T-helper 17 cell (primary cell): ENCODE measurements at regions not wholly inside any gene's neighbourhood (a gene's known extent, or its start where the extent isn't known, plus 50 kb on each side); places are given as distances from the start of the nearest gene placed in this dataset.

ENCODE experiments used
- ATAC-seq: fragments of 150-1000 bp; cut with Tn5 transposase; 2 replicates; pipeline ENCODE4 v1.10.0; 2021; ENCODE audit warnings: mild to moderate bottlenecking, moderate library complexity
- DNase-seq, 3 donors: peaks; one replicate each; pipeline versions ENCODE4 v3.0.0 to v3.0.0-alpha.2; 2020 to 2021
- H3K9me3 ChIP-seq: one replicate; pipeline ENCODE4 v1.7.0; 2013; ENCODE audit warnings: low read length, mild to moderate bottlenecking; ENCODE audit not compliant: control insufficient read depth, poor library complexity, severe bottlenecking
- H3K27ac Mint-ChIP-seq: one replicate; pipeline ENCODE4 v1.8.0; 2022; ENCODE audit warnings: mild to moderate bottlenecking, moderate library complexity, mixed read lengths
- H3K27me3 Mint-ChIP-seq: one replicate; pipeline ENCODE4 v1.8.0; 2022; ENCODE audit warnings: mixed read lengths
- H3K36me3 Mint-ChIP-seq: one replicate; pipeline ENCODE4 v1.8.0; 2022; ENCODE audit warnings: low read depth, mixed read lengths
- H3K4me1 Mint-ChIP-seq: one replicate; pipeline ENCODE4 v1.8.0; 2022; ENCODE audit warnings: mild to moderate bottlenecking, mixed read lengths
- H3K4me3 Mint-ChIP-seq: one replicate; pipeline ENCODE4 v1.8.0; 2022; ENCODE audit warnings: mild to moderate bottlenecking, moderate library complexity, mixed read lengths

DNA sequence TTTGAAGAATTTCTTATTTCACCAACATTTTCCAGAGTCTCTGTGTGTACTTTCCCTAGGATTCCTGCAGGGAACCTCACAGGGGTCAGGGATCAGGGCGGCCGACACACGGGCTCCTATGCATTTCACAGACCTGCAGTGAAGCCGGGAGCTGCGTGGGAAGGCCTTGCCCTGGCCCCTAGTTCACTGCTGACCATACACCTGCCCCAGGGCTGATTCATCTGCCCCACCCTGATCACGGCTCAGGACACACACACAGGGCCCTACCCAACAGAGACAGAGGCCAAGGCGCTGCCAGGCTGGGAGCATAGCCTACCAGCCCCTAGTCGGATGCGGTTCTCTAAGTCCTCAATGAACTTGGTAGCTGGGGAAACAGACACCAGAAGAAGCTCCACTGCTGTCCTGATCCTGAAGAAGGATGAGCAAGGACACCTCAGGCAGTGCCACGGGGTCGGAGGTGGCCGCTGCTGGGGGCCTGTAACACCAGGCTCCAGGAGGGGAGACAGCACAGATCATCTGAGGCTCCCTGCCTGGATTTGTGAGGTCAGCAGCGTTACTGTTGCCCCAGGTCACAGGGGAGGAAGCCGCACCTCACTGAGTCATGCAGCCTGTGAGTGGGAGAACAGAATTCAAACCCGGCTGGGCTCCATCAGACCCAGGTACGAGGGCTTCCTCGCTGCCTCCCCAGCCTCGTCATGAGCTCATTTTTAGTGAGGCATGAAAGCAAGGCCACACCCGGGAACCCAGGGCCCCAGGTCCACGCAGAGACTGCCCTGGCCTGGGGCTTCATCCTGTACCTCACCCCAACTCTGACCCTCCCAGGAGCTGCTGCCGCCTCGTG, 278.8 kb upstream of the PPP2R2D start:
- no peak overlapping the region for H3K4me3 Mint-ChIP-seq
- ATAC-seq, result no peak
- H3K9me3 ChIP-seq, result no peaks in the 10 kb centered on the region
- H3K27ac Mint-ChIP-seq, result no peak overlapping the region
- H3K4me1 Mint-ChIP-seq, result no peaks in the 10 kb centered on the region
- DNase-seq, result no peak
- H3K27me3 Mint-ChIP-seq, result no peaks in the 10 kb centered on the region
- H3K36me3 Mint-ChIP-seq, result no peaks in the 10 kb centered on the region

GRCh38 chr10:131625041-131625440, 275.8 kb upstream of the PPP2R2D start:
- no peaks in the 10 kb centered on the region for H3K4me1 Mint-ChIP-seq
- no peak overlapping the region for H3K4me3 Mint-ChIP-seq
- H3K27me3 Mint-ChIP-seq, result no peaks in the 10 kb centered on the region
- no peaks in the 10 kb centered on the region for H3K36me3 Mint-ChIP-seq
- peaks cover 2% of the 10 kb centered on the region for H3K9me3 ChIP-seq
- no peak for ATAC-seq
- no peak for DNase-seq
- H3K27ac Mint-ChIP-seq, result no peak overlapping the region

- ATAC-seq (no peak), DNase-seq (no peak)
- H3K27ac Mint-ChIP-seq, result no peak overlapping the region
- H3K4me3 Mint-ChIP-seq, result no peak overlapping the region
- H3K4me1 Mint-ChIP-seq, result no peaks in the 10 kb centered on the region
- H3K9me3 ChIP-seq, result peaks cover 2% of the 10 kb centered on the region
- no peaks in the 10 kb centered on the region for H3K27me3 Mint-ChIP-seq
- no peaks in the 10 kb centered on the region for H3K36me3 Mint-ChIP-seq
Measured at GRCh38 chr10:131626274-131626673, 274.5 kb upstream of the PPP2R2D start.

DNA sequence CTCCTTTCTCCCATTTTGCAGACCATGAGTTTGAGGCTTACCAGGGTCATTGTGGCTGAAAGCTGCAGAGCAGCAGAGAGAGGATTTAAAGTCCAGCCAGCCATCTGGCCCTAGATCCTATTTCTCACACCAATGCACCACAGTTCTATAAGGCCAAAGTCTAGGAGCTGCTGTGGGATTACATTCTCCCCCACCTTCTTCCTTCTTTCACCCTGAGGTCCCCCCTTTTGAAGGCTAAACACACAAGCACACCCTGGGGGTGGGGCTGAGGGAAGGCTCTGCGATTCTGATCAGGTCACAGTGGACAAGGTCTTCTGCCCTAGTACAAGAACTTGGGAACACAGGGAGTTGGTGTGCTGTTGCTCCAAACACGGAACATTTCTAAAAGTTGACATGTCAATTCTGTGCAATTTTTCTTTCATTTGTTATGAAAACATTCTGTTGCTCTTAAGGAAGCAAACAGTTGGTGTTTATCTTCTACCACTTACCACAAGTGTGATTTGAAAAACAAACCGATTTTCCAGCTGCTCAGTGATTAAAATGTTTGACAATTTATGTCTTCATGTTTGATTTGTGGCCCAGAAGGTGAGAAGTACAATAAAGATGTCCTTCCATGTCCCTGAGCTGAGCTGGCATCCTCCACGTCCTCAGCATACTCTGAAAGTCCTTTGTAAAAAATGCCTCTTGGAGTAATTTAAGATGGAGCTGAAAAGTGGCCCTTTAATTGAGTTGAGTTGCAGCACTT, 271.6 kb upstream of the PPP2R2D start:
- Mint-ChIP-seq H3K36me3 (no peaks in the 10 kb centered on the region), H3K4me3 (no peak overlapping the region), H3K27me3 (no peaks in the 10 kb centered on the region), H3K27ac (no peak overlapping the region), H3K4me1 (no peaks in the 10 kb centered on the region)
- ATAC-seq (no peak), DNase-seq (no peak)
- H3K9me3 ChIP-seq, result peaks cover 2% of the 10 kb centered on the region

GRCh38 chr10:131630772-131631258, 270.0 kb upstream of the PPP2R2D start:
- H3K9me3 ChIP-seq, result peaks cover 2% of the 10 kb centered on the region
- Mint-ChIP-seq H3K36me3 (peaks cover 2% of the 10 kb centered on the region), H3K4me1 (no peaks in the 10 kb centered on the region), H3K27ac (no peak overlapping the region), H3K4me3 (no peak overlapping the region), H3K27me3 (no peaks in the 10 kb centered on the region)
- DNase-seq, result no peak
- ATAC-seq, result no peak

- peaks cover 2% of the 10 kb centered on the region for H3K36me3 Mint-ChIP-seq
- H3K27me3 Mint-ChIP-seq, result peaks cover 6% of the 10 kb centered on the region
- H3K27ac Mint-ChIP-seq, result no peak overlapping the region
- H3K4me1 Mint-ChIP-seq, result no peaks in the 10 kb centered on the region
- DNase-seq, result no peak
- H3K4me3 Mint-ChIP-seq, result no peak overlapping the region
- no peak for ATAC-seq
- peaks cover 2% of the 10 kb centered on the region for H3K9me3 ChIP-seq
Measured at GRCh38 chr10:131631619-131632018, 269.2 kb upstream of the PPP2R2D start.

DNA sequence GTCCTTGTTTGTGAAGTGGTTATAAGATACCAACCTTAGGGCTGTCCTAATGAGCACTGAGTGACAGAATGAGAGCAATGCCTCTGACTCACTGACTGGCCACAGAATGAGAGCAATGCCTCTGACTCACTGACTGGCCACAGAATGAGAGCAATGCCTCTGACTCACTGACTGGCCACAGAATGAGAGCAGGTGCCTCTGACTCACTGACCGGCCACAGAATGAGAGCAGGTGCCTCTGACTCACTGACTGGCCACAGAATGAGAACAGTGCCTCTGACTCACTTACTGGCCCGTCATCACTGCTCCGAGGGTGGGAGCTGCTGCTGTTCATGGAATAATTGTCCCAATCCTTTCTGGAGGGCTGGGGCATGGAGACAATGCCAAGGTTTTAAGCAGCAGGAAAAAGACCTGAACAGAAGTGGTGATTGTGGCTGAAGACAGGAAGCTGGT, 265.2 kb upstream of the PPP2R2D start:
- Mint-ChIP-seq H3K36me3 (peaks cover 2% of the 10 kb centered on the region), H3K27ac (no peak overlapping the region), H3K4me1 (no peaks in the 10 kb centered on the region), H3K4me3 (no peak overlapping the region), H3K27me3 (peaks cover 8% of the 10 kb centered on the region)
- ATAC-seq (no peak), DNase-seq (no peak)
- H3K9me3 ChIP-seq, result no peaks in the 10 kb centered on the region

DNA sequence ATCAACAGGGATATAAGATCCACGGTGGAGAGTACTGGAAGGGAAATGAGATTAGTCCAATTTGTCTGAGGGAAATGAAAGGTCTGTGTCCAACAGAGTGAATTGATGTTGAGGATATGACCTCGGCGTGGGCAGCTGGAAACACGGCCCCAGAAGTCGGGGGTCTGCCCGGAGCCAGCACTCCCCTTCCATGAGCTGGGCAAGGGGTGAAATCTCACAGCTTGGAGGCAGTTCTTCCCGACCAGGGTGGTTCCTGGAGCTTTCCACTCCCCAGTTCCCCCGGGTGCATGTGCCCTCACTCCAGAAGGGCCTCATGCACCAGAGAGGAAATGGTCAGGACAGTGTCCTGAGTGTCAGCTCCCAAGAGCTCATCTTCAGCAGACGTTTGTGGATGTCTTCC, 264.7 kb upstream of the PPP2R2D start:
- peaks cover 8% of the 10 kb centered on the region for H3K27me3 Mint-ChIP-seq
- DNase-seq, result no peak
- peaks cover 2% of the 10 kb centered on the region for H3K36me3 Mint-ChIP-seq
- no peaks in the 10 kb centered on the region for H3K9me3 ChIP-seq
- H3K27ac Mint-ChIP-seq, result no peak overlapping the region
- H3K4me3 Mint-ChIP-seq, result no peak overlapping the region
- H3K4me1 Mint-ChIP-seq, result no peaks in the 10 kb centered on the region
- no peak for ATAC-seq

GRCh38 chr10:131636841-131637724, 263.7 kb upstream of the PPP2R2D start:
- peaks cover 8% of the 10 kb centered on the region for H3K27me3 Mint-ChIP-seq
- ATAC-seq (no peak), DNase-seq (no peak)

DNA sequence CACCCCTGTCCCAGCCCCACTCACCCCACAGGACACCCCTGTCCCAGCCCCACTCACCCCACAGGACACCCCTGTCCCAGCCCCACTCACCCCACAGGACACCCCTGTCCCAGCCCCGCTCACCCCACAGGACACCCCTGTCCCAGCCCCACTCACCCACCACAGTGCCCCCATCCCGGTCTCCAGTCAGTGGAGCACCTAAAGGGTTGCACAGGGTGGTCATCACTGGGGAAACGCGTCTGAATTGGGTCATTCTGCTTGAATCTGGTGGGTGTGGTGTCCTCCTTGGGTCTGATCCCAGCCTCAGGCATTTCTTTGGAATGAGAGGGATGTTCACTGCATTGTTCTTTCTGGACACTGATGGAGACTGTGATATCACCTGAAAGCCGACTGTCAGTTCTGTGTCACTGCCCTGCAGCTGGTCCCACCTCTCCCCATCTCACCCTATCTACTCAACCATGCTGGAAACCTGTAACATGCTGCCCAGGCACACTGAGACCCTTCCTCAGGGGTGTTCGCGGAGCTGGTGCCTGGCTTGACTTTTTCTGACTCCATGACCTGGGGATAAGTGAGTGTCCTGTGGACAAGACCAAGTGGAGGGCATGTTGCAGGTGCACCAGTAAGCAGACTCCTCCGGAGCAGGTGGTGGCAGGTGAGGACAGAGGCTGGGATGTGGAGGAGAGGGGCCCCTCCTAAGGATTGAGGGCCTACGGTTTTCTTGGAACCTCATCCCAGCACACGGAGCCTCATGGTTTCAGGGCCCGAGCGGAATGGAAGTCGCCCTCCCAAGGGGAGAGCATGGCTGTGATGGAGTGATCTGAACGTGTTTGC, 262.5 kb upstream of the PPP2R2D start:
- H3K4me3 Mint-ChIP-seq, result no peak overlapping the region
- H3K9me3 ChIP-seq, result no peaks in the 10 kb centered on the region
- DNase-seq, result no peak
- peaks cover 8% of the 10 kb centered on the region for H3K27me3 Mint-ChIP-seq
- ATAC-seq, result no peak
- H3K36me3 Mint-ChIP-seq, result peaks cover 2% of the 10 kb centered on the region
- H3K27ac Mint-ChIP-seq, result no peak overlapping the region
- no peaks in the 10 kb centered on the region for H3K4me1 Mint-ChIP-seq

More at GRCh38 chr10:131636841-131637724, 263.7 kb upstream of the PPP2R2D start:
- no peak overlapping the region for H3K4me3 Mint-ChIP-seq
- no peak overlapping the region for H3K27ac Mint-ChIP-seq
- H3K36me3 Mint-ChIP-seq, result peaks cover 2% of the 10 kb centered on the region
- H3K4me1 Mint-ChIP-seq, result no peaks in the 10 kb centered on the region
- no peaks in the 10 kb centered on the region for H3K9me3 ChIP-seq

- no peaks in the 10 kb centered on the region for H3K4me1 Mint-ChIP-seq
- ATAC-seq (no peak), DNase-seq (no peak)
- no peak overlapping the region for H3K4me3 Mint-ChIP-seq
- no peaks in the 10 kb centered on the region for H3K9me3 ChIP-seq
- no peak overlapping the region for H3K27ac Mint-ChIP-seq
- peaks cover 8% of the 10 kb centered on the region for H3K27me3 Mint-ChIP-seq
- peaks cover 2% of the 10 kb centered on the region for H3K36me3 Mint-ChIP-seq
Measured at GRCh38 chr10:131638880-131639278, 261.9 kb upstream of the PPP2R2D start.

DNA sequence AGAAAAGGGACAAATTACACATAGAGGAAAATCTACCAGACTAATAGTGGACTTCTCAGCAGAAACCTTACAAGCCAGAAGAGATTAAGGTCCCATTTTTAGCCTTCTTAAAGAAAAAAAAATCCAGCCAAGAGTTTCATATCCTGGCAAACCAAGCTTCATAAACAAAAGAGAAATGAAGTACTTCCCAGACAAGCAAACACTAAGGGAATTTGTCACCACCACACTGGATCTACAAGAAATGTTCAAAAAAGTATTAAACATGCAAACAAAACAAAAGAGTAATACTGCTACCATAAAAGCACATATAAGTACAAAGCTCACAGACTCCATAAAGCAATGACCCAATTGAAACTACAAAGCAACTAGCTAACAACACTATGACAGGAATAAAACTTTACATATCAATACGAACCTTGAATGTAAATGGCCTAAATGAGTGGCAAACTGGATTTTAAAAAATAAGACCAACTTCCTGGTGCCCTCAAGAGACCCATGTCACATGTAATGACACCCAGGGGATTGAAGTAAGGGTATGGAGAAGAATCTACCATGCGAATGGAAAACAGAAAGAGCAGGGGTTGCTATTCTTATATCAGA, 260.7 kb upstream of the PPP2R2D start:
- no peaks in the 10 kb centered on the region for H3K4me1 Mint-ChIP-seq

More for the DNA sequence above, 260.7 kb upstream of the PPP2R2D start:
- DNase-seq, result no peak
- Mint-ChIP-seq H3K27ac (no peak overlapping the region), H3K4me3 (no peak overlapping the region), H3K27me3 (peaks cover 8% of the 10 kb centered on the region), H3K36me3 (peaks cover 2% of the 10 kb centered on the region)
- ATAC-seq, result no peak
- H3K9me3 ChIP-seq, result no peaks in the 10 kb centered on the region
